ENCODE measurements at regions not wholly inside any gene's neighbourhood (a gene's known extent, or its start where the extent isn't known, plus 50 kb on each side); places are given as distances from the start of the nearest gene placed in this dataset.

- no peak overlapping the region for H3K4me3 Mint-ChIP-seq
- no peaks in the 10 kb centered on the region for H3K27me3 Mint-ChIP-seq
- H3K36me3 Mint-ChIP-seq = no peaks in the 10 kb centered on the region
- H3K9me3 Mint-ChIP-seq = no peaks in the 10 kb centered on the region
- H3K27ac Mint-ChIP-seq = no peak overlapping the region
- H3K4me1 Mint-ChIP-seq = no peaks in the 10 kb centered on the region
These were observed 130.7 kb upstream of the TNR start for GRCh38 chr1:175874081-175874480.

- Mint-ChIP-seq H3K36me3 (no peaks in the 10 kb centered on the region), H3K4me3 (no peak overlapping the region), H3K4me1 (no peaks in the 10 kb centered on the region), H3K9me3 (no peaks in the 10 kb centered on the region), H3K27me3 (no peaks in the 10 kb centered on the region), H3K27ac (no peak overlapping the region)
These were observed 130.0 kb upstream of the TNR start for GRCh38 chr1:175873290-175873935.

- H3K4me1 Mint-ChIP-seq = no peaks in the 10 kb centered on the region
- H3K36me3 Mint-ChIP-seq = no peaks in the 10 kb centered on the region
- no peak overlapping the region for H3K4me3 Mint-ChIP-seq
- H3K27ac Mint-ChIP-seq = no peak overlapping the region
- no peaks in the 10 kb centered on the region for H3K9me3 Mint-ChIP-seq
- H3K27me3 Mint-ChIP-seq = no peaks in the 10 kb centered on the region
These were observed 129.2 kb upstream of the TNR start for GRCh38 chr1:175872588-175872987.

- no peak overlapping the region for H3K4me3 Mint-ChIP-seq
- no peaks in the 10 kb centered on the region for H3K36me3 Mint-ChIP-seq
- no peaks in the 10 kb centered on the region for H3K4me1 Mint-ChIP-seq
- no peak overlapping the region for H3K27ac Mint-ChIP-seq
- H3K9me3 Mint-ChIP-seq = no peaks in the 10 kb centered on the region
- no peaks in the 10 kb centered on the region for H3K27me3 Mint-ChIP-seq
These were observed 128.3 kb upstream of the TNR start for GRCh38 chr1:175871647-175872046.

- H3K27me3 Mint-ChIP-seq = no peaks in the 10 kb centered on the region
- no peak overlapping the region for H3K4me3 Mint-ChIP-seq
- no peaks in the 10 kb centered on the region for H3K9me3 Mint-ChIP-seq
- no peak overlapping the region for H3K27ac Mint-ChIP-seq
- no peaks in the 10 kb centered on the region for H3K4me1 Mint-ChIP-seq
- no peaks in the 10 kb centered on the region for H3K36me3 Mint-ChIP-seq
These were observed 126.8 kb upstream of the TNR start for GRCh38 chr1:175870217-175870616.

GRCh38 chr1:175866776-175867175, 123.4 kb upstream of the TNR start:
- H3K36me3 Mint-ChIP-seq = no peaks in the 10 kb centered on the region
- no peaks in the 10 kb centered on the region for H3K9me3 Mint-ChIP-seq
- H3K4me3 Mint-ChIP-seq = no peak overlapping the region
- no peak overlapping the region for H3K27ac Mint-ChIP-seq
- H3K27me3 Mint-ChIP-seq = peaks cover 1% of the 10 kb centered on the region
- no peaks in the 10 kb centered on the region for H3K4me1 Mint-ChIP-seq

GRCh38 chr1:175865041-175865766, 121.8 kb upstream of the TNR start:
- H3K4me3 Mint-ChIP-seq = no peak overlapping the region
- H3K9me3 Mint-ChIP-seq = no peaks in the 10 kb centered on the region
- peaks cover 1% of the 10 kb centered on the region for H3K27me3 Mint-ChIP-seq
- H3K4me1 Mint-ChIP-seq = no peaks in the 10 kb centered on the region
- H3K36me3 Mint-ChIP-seq = no peaks in the 10 kb centered on the region
- no peak overlapping the region for H3K27ac Mint-ChIP-seq

GRCh38 chr1:175864625-175865024, 121.2 kb upstream of the TNR start:
- Mint-ChIP-seq H3K27ac (no peak overlapping the region), H3K36me3 (no peaks in the 10 kb centered on the region), H3K9me3 (no peaks in the 10 kb centered on the region), H3K27me3 (peaks cover 1% of the 10 kb centered on the region), H3K4me3 (no peak overlapping the region), H3K4me1 (no peaks in the 10 kb centered on the region)

GRCh38 chr1:175864183-175864582, 120.8 kb upstream of the TNR start:
- Mint-ChIP-seq H3K27me3 (peaks cover 1% of the 10 kb centered on the region), H3K36me3 (no peaks in the 10 kb centered on the region), H3K27ac (no peak overlapping the region), H3K9me3 (no peaks in the 10 kb centered on the region), H3K4me3 (no peak overlapping the region), H3K4me1 (no peaks in the 10 kb centered on the region)

- peaks cover 1% of the 10 kb centered on the region for H3K27me3 Mint-ChIP-seq
- H3K27ac Mint-ChIP-seq = no peak overlapping the region
- no peaks in the 10 kb centered on the region for H3K36me3 Mint-ChIP-seq
- H3K4me1 Mint-ChIP-seq = no peaks in the 10 kb centered on the region
- no peaks in the 10 kb centered on the region for H3K9me3 Mint-ChIP-seq
- no peak overlapping the region for H3K4me3 Mint-ChIP-seq
These were observed 120.1 kb upstream of the TNR start for GRCh38 chr1:175863299-175864050.

GRCh38 chr1:175862408-175862807, 119.0 kb upstream of the TNR start:
- H3K27me3 Mint-ChIP-seq = peaks cover 1% of the 10 kb centered on the region
- H3K9me3 Mint-ChIP-seq = no peaks in the 10 kb centered on the region
- no peaks in the 10 kb centered on the region for H3K36me3 Mint-ChIP-seq
- H3K4me3 Mint-ChIP-seq = no peak overlapping the region
- H3K4me1 Mint-ChIP-seq = no peaks in the 10 kb centered on the region
- H3K27ac Mint-ChIP-seq = no peak overlapping the region

- Mint-ChIP-seq H3K36me3 (no peaks in the 10 kb centered on the region), H3K27me3 (peaks cover 1% of the 10 kb centered on the region), H3K27ac (no peak overlapping the region), H3K4me1 (no peaks in the 10 kb centered on the region), H3K9me3 (no peaks in the 10 kb centered on the region), H3K4me3 (no peak overlapping the region)
These were observed 118.4 kb upstream of the TNR start for GRCh38 chr1:175861626-175862367.

GRCh38 chr1:175857756-175858155, 114.4 kb upstream of the TNR start:
- H3K4me1 Mint-ChIP-seq = no peaks in the 10 kb centered on the region
- H3K27me3 Mint-ChIP-seq = peaks cover 4% of the 10 kb centered on the region
- H3K27ac Mint-ChIP-seq = no peak overlapping the region
- no peak overlapping the region for H3K4me3 Mint-ChIP-seq
- H3K36me3 Mint-ChIP-seq = no peaks in the 10 kb centered on the region
- no peaks in the 10 kb centered on the region for H3K9me3 Mint-ChIP-seq

- no peaks in the 10 kb centered on the region for H3K4me1 Mint-ChIP-seq
- H3K4me3 Mint-ChIP-seq = no peak overlapping the region
- no peaks in the 10 kb centered on the region for H3K9me3 Mint-ChIP-seq
- H3K36me3 Mint-ChIP-seq = no peaks in the 10 kb centered on the region
- peaks cover 10% of the 10 kb centered on the region for H3K27me3 Mint-ChIP-seq
- no peak overlapping the region for H3K27ac Mint-ChIP-seq
These were observed 110.3 kb upstream of the TNR start for GRCh38 chr1:175853681-175854080.

GRCh38 chr1:175851749-175852148, 108.4 kb upstream of the TNR start:
- Mint-ChIP-seq H3K4me3 (no peak overlapping the region), H3K36me3 (no peaks in the 10 kb centered on the region), H3K9me3 (no peaks in the 10 kb centered on the region), H3K27ac (no peak overlapping the region), H3K27me3 (peaks cover 13% of the 10 kb centered on the region), H3K4me1 (no peaks in the 10 kb centered on the region)

GRCh38 chr1:175848329-175848728, 104.9 kb upstream of the TNR start:
- H3K27me3 Mint-ChIP-seq = peaks cover 12% of the 10 kb centered on the region
- H3K9me3 Mint-ChIP-seq = no peaks in the 10 kb centered on the region
- H3K36me3 Mint-ChIP-seq = no peaks in the 10 kb centered on the region
- H3K4me1 Mint-ChIP-seq = no peaks in the 10 kb centered on the region
- no peak overlapping the region for H3K27ac Mint-ChIP-seq
- H3K4me3 Mint-ChIP-seq = no peak overlapping the region
